Endodermal cell (in vitro differentiated cells): ENCODE measurements at regions not wholly inside any gene's neighbourhood (a gene's known extent, or its start where the extent isn't known, plus 50 kb on each side); places are given as distances from the start of the nearest gene placed in this dataset.

ENCODE experiments used
- DNase-seq: peaks from one replicate; pipeline ENCODE4 v3.0.0-alpha.2; 2017
- H3K27ac ChIP-seq: 2 replicates; pipeline ENCODE4 v1.5.1; 2013; ENCODE audit warnings: mild to moderate bottlenecking, low read depth, low read length, moderate library complexity
- H3K27me3 ChIP-seq: 2 replicates; pipeline ENCODE4 v1.6.1; 2013; ENCODE audit warnings: mild to moderate bottlenecking, low read length, moderate library complexity; ENCODE audit not compliant: insufficient read depth, control insufficient read depth, poor library complexity, severe bottlenecking
- H3K36me3 ChIP-seq: 2 replicates; pipeline ENCODE4 v1.7.0; 2013; ENCODE audit warnings: mild to moderate bottlenecking, low read length, moderate library complexity; ENCODE audit not compliant: control insufficient read depth, insufficient read depth
- H3K4me1 ChIP-seq: one replicate; pipeline ENCODE4 v1.7.0; 2013; ENCODE audit warnings: low read length; ENCODE audit not compliant: control insufficient read depth, insufficient read depth
- H3K4me3 ChIP-seq: 2 replicates; pipeline ENCODE4 v1.5.1; 2013; ENCODE audit warnings: mild to moderate bottlenecking, low read length, moderate library complexity
- H3K9ac ChIP-seq: 2 replicates; pipeline ENCODE4 v1.6.1; 2013; ENCODE audit warnings: mild to moderate bottlenecking, low read length, moderate library complexity; ENCODE audit not compliant: poor library complexity, severe bottlenecking; ENCODE audit errors: extremely low read depth
- H3K9me3 ChIP-seq: 2 replicates; pipeline ENCODE4 v1.6.1; 2013; ENCODE audit warnings: mild to moderate bottlenecking, low read length, moderate library complexity; ENCODE audit not compliant: control insufficient read depth
- H3K27ac Mint-ChIP-seq: 2 replicates; pipeline ENCODE4 v1.8.0; 2020; ENCODE audit warnings: mixed read lengths
- H3K27me3 Mint-ChIP-seq: 2 replicates; pipeline ENCODE4 v1.8.0; 2021; ENCODE audit warnings: mild to moderate bottlenecking, mixed read lengths; ENCODE audit not compliant: insufficient read depth
- H3K36me3 Mint-ChIP-seq: 2 replicates; pipeline ENCODE4 v1.8.0; 2020; ENCODE audit warnings: low read depth, mixed read lengths
- H3K4me1 Mint-ChIP-seq: 2 replicates; pipeline ENCODE4 v1.8.0; 2020; ENCODE audit warnings: mixed read lengths
- H3K4me3 Mint-ChIP-seq: 2 replicates; pipeline ENCODE4 v1.8.0; 2020; ENCODE audit warnings: mild to moderate bottlenecking, moderate library complexity, mixed read lengths
- H3K9me3 Mint-ChIP-seq: 2 replicates; pipeline ENCODE4 v1.8.0; 2020; ENCODE audit warnings: mild to moderate bottlenecking, mixed read lengths
- CTCF ChIP-seq: fragments of 200-600 bp; sonication (generic); conservative IDR thresholded peaks from 2 replicates; pipeline ENCODE4 v1.5.0; 2021; ENCODE audit warnings: antibody characterized with exemption, mild to moderate bottlenecking
- WGBS, 2 experiments: methylation state at CpG; one replicate each; pipeline versions ENCODE4 v1.1.5 to v1.1.7; 2013; ENCODE audit warnings: missing lambda C conversion rate in 2 of 2, mixed read lengths in 1 of 2; ENCODE audit not compliant: insufficient coverage in 1 of 2, insufficient read length in 1 of 2; 5-methylcytosine and 5-hydroxymethylcytosine counted together

GRCh38 chr13:34028496-34029442 lies 210.8 kb downstream of the RFC3 start:
- Mint-ChIP-seq H3K4me3 (no peak overlapping the region), H3K9me3 (peaks cover 29% of the 10 kb centered on the region), H3K4me1 (no peaks in the 10 kb centered on the region), H3K36me3 (no peaks in the 10 kb centered on the region), H3K27ac (no peak overlapping the region), H3K27me3 (no peaks in the 10 kb centered on the region)
- Histone ChIP-seq H3K4me3 (no peak overlapping the region), H3K27me3 (no peaks in the 10 kb centered on the region), H3K36me3 (no peaks in the 10 kb centered on the region), H3K27ac (no peak overlapping the region), H3K9ac (no peak overlapping the region), H3K4me1 (no peaks in the 10 kb centered on the region), H3K9me3 (peaks cover 20% of the 10 kb centered on the region)
- TF ChIP-seq CTCF = no peak
- WGBS, 2 experiments = 95 to 100% methylated on average over 1 to 2 of the region's 5 CpGs
- no peak for DNase-seq

- no peak for DNase-seq
- no peak overlapping the region for H3K9ac ChIP-seq
- H3K4me1 Mint-ChIP-seq = no peaks in the 10 kb centered on the region
- peaks cover 26% of the 10 kb centered on the region for H3K9me3 Mint-ChIP-seq
- peaks cover 20% of the 10 kb centered on the region for H3K9me3 ChIP-seq
- H3K4me3 ChIP-seq = no peak overlapping the region
- H3K36me3 ChIP-seq = no peaks in the 10 kb centered on the region
- H3K36me3 Mint-ChIP-seq = no peaks in the 10 kb centered on the region
- no peaks in the 10 kb centered on the region for H3K27me3 Mint-ChIP-seq
- TF ChIP-seq CTCF = no peak
- H3K27me3 ChIP-seq = no peaks in the 10 kb centered on the region
- no peak overlapping the region for H3K27ac ChIP-seq
- no peaks in the 10 kb centered on the region for H3K4me1 ChIP-seq
- no peak overlapping the region for H3K27ac Mint-ChIP-seq
- H3K4me3 Mint-ChIP-seq = no peak overlapping the region
Observed at GRCh38 chr13:34030782-34031181, 212.8 kb downstream of the RFC3 start.

- no peaks in the 10 kb centered on the region for H3K4me1 Mint-ChIP-seq
- peaks cover 17% of the 10 kb centered on the region for H3K9me3 Mint-ChIP-seq
- H3K9ac ChIP-seq = no peak overlapping the region
Observed at GRCh38 chr13:34031610-34032009, 213.7 kb downstream of the RFC3 start.

More at GRCh38 chr13:34031610-34032009, 213.7 kb downstream of the RFC3 start:
- WGBS, 2 experiments = 92 to 93% methylated on average over 3 to 4 of the region's 4 CpGs
- no peak for TF ChIP-seq CTCF
- Histone ChIP-seq H3K27ac (no peak overlapping the region), H3K9me3 (peaks cover 13% of the 10 kb centered on the region), H3K36me3 (no peaks in the 10 kb centered on the region), H3K4me1 (no peaks in the 10 kb centered on the region), H3K4me3 (no peak overlapping the region), H3K27me3 (no peaks in the 10 kb centered on the region)
- Mint-ChIP-seq H3K4me3 (no peak overlapping the region), H3K27ac (no peak overlapping the region), H3K27me3 (no peaks in the 10 kb centered on the region), H3K36me3 (no peaks in the 10 kb centered on the region)
- DNase-seq = no peak
